SIG-M5 treated with dmso at 0.1 percent for 504 hours (cell line): ENCODE measurements at regions not wholly inside any gene's neighbourhood (a gene's known extent, or its start where the extent isn't known, plus 50 kb on each side); places are given as distances from the start of the nearest gene placed in this dataset.

ENCODE experiments used
- DNase-seq: peaks from one replicate; lab custom pipeline; 2025; ENCODE audit not compliant: unreplicated experiment; lab: John Stamatoyannopoulos, UW

DNA sequence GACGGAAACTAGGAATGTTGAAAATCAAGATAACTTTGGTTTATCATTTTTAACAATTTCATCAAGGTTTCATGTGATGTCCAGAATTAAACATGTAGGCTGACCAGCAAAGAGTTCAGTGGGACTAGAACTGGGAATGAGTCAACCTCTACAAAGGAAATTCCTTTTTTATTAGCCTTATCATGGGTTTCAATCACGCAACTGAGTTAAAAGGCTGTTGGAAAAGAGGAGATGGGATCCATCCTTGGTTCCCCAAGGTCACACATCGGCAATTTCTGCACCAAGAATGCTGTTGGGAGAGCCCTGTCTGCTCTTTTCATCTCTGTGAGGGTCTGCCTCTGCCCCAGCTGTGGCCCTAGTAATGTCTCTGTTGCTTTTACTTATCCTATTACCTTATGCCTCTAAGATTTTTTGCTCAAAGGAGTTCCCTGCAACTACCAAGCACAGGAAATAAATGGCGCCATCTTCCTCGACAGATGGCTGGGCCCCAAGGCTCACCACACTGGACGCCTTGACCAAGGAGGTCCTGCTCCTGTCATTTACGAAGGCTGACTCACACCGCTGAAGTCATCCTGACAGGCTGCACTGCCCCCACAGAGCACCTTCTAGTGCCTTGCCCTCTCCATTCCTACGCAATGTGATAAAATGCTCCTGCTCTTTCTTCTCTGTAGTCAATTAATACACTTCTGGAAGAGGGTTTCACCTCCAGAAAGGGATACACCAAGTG, 367.4 kb downstream of the GXYLT1 start:
- DNase-seq = no peak

DNA sequence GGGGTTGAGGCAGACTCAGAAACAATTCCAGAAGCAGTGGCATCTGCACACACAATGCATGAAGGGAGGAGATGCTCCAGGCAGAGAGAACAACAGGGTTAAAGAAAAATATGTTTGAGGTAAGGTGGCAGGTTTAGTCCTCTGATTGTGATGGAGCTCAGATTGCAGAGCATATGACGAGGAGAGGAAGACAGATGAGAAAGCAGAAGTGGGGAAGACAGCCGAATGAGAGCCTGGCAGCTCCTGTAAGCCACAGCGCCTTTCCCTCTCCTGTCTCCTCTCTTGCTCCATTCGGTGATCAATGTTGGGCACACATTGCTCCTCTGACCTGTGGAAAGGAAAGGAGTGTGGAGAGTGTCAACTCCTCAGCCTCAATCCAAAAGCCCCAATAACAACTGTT, 372.2 kb downstream of the GXYLT1 start:
- no peak for DNase-seq

DNA sequence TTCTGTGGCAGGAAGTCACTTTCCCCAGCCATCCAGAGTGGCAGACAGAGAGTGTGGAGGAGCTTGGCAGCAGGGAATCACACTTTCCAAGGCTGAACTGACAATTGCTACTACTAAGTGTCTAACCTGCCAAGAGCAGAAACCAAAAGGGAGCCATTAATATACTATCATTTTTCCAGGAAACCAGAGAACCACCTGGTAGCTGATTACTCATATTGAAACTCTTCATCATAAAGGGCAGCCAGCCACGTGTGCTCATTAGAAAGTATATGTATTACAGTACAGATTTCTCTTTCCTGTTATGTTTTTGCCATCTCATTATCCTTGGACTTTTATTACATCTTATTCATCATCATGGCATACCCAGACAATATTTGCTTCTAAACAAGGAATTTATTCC, 374.9 kb downstream of the GXYLT1 start:
- no peak for DNase-seq

DNA sequence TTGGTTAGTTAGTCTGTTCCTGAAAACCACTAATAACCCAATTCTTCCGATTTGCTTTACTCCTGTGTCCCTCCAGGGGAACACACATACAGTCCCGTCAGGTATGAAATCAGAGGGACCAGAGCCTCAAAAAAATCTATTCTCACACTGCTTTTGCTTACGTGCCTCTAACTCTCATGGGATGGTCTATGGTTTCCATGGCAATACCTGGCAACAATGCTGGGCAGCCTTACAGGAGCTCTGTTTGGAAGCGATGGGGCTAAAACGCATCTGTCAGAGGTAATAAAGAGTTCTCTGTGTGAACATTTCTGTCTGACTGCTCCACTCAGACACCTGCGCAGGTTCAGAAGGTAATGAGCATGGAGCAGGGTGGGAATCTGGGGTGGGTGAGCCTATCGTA, 376.2 kb downstream of the GXYLT1 start:
- no peak for DNase-seq

DNA sequence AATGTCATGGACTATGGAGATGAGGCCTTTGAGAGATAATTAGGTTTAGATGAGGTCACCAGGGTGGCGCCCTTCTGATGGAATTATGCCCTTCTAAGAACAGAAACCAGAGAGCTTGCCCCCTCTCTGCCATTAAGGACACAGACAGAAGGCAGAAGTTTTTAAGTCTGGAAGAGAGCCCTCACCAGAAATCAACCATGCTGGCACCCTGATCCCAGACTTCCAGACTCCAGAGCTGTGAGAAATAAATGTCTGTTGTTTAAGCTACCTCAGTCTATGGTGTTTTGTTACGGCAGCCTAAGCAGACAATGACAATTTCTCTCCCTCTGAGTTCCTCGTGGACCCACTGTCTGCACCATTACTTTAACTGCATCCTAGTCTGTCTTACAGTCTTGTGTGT, 382.0 kb downstream of the GXYLT1 start:
- no peak for DNase-seq

DNA sequence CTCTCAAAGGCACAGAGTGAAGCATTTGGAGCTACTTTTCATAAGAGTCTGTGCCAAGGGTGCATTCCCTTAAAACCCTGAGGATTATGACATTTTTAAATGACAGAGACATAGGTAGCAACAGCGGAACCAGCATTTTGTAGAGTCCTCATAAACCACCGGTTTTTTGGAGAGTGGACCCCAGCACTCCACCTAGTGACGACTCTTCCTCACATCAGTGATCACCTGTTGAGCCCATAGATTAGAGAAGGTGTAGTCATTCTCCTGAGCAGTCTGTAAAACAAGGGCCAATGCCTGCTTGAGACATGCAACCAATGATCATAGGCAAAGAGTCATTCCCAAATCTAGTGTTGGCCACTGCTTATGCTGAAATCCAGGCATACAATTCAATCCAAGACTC, 399.1 kb downstream of the GXYLT1 start:
- DNase-seq = no peak

DNA sequence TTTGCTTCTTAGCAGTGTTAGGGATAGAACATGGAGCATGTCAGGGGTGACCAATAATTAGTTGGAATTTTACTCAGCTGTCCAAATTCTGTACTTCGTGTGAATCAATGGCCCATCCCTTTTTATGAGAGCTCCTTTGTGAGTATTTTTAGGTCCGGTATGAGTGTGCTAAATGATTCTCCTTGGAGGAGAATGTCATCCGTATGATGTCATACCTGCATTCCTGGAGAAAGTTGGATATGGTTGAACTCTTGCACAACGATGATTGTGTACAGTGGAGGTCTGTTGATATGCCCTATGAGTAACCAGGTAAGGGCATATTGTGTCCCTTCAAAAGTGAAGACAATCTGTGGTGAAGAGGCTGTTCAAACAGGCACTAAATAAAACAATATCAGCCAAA, 400.8 kb downstream of the GXYLT1 start:
- no peak for DNase-seq

DNA sequence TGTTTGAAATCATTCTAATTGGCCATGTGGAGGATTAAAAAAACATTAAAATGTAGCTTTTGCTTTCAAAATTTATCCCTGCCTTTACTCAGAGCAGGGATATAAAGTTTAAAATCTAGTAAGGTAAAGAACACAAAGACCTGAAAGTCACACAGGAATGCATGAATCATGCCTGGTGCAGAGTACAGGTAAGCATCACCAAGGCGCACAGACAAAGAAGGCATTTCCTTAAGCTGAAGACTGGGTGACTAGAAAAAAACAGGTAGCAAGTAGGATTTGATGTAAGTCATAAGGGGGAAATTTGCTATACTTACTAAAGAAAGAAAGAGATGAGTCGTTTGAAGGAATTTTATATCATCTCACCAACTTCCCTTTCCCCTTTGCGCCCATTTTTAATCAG, 405.6 kb downstream of the GXYLT1 start:
- no peak for DNase-seq

DNA sequence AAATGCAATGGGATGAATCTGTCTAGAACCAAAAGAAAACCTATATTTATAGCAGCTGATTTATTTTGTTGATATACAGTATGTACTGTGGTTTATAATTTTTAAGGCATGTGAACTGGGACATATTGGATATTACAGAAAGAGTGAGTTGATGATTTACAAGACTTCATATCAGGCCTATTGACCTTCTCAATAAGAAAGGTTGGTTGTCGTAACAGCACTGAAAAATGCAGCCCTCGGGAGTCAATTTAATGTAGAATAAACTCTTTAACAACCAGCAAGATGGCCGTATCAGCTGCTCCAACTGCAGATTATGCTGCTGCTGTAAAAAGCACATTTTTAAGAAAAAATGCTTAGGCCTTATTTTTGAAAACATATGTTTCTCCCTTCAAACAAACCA, 407.3 kb downstream of the GXYLT1 start:
- no peak for DNase-seq

DNA sequence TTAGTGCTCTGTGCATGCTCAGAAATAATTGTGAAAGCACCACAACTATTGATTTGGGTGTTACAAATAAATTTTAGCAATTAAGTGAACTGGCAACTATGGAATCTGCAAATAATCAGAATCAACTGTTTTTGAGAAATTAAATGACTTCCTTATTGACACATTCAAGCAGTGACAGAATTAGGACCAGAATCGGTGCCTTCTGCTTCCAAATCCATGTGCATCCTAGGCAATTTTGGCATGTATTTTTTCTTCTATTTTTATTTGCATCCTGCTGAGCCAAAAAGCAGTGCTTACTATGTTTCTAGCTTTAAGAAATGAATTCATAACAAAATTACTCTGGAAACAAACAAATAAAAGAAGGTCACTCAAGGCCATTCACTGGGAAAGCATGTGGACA, 408.2 kb downstream of the GXYLT1 start:
- no peak for DNase-seq

DNA sequence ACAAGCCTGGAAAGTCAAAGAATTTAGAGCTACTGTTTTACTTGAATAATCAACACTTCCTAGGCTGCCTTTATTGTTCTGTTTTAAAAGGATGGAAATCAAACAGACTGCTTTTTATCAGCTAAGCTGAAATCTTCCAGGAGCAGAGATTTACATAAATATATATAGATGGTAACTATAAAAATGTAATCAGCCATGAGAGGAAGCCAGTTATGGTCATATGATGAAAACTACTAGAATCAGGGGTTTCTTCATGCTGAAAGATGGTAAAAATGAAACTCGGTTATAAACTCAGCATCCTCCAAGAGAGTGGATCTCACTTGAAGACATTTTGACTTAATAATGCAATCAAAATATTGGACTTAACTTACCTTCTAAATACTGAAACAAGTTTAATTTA, 413.0 kb downstream of the GXYLT1 start:
- no peak for DNase-seq

DNA sequence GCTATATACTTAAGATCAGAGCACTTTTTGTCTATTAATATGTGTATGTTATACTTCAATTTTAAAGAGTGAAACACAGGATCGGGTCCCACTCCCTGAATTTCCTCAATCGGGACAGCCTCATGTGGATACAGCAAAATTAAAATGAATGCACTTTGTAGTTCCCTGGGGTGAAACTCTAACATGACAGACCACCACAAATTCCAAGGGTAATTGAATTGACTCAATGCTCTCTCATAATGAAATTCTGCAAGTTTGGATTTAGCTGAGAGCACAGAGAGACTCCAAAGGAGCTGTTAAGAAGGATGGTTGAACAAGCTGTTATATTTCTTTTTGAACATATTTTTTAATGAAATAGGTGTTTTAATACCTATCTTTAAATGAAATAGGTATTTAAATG, 413.6 kb downstream of the GXYLT1 start:
- no peak for DNase-seq

DNA sequence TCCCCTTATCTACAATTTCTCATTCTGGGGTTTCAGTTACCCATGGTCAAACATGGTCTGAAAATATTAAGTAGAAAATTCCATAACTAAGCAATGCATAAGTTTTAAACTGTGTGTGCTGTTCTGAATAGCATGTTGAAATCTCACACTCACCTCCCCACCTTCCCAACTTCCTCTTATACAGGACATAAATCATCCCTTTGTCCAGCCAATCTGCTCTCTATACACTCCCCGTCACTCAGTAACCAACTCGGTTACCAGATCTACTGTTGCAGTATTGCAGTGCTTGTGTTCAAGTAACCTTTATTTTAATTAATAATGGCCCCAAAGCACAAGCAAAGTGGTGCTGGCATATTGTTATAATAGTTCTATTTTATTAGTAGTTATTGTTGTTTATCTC, 420.5 kb downstream of the GXYLT1 start:
- no peak for DNase-seq

DNA sequence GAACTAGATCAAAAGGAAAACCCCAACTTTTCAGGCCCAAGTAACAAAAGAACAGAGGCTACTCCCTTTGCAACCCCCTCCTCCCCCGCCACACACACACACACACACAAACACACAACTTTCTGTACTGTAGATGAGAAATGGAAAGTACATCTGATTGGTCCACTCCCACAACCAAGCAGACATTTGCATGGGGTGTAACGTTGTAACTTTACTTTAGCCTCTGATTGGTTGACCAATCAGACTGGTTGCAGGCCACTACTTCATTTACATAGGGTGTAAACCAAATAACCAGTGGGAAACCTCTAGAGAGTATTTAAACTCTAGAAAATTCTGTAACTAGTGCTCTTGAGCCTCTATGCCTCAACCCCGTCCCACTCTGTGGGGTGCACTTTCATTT, 425.5 kb downstream of the GXYLT1 start:
- DNase-seq = no peak

DNA sequence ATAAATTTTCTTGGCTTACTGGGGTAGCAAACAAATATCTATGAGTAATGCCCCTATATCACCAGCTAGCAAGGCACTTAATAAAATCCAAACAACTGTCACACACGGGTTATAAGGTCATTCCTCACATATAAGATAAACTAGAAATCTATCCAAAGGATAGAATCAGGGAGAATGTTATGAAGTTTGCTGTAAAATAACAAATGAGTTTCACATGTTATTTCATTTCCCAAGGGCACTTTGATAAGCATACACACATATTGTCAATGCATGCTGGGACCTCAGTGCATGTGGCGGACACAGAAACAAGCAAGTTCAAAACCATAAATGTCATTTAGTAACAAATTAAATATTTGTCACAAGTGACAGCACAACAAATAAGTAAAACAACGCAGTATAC, 429.4 kb downstream of the GXYLT1 start:
- no peak for DNase-seq

DNA sequence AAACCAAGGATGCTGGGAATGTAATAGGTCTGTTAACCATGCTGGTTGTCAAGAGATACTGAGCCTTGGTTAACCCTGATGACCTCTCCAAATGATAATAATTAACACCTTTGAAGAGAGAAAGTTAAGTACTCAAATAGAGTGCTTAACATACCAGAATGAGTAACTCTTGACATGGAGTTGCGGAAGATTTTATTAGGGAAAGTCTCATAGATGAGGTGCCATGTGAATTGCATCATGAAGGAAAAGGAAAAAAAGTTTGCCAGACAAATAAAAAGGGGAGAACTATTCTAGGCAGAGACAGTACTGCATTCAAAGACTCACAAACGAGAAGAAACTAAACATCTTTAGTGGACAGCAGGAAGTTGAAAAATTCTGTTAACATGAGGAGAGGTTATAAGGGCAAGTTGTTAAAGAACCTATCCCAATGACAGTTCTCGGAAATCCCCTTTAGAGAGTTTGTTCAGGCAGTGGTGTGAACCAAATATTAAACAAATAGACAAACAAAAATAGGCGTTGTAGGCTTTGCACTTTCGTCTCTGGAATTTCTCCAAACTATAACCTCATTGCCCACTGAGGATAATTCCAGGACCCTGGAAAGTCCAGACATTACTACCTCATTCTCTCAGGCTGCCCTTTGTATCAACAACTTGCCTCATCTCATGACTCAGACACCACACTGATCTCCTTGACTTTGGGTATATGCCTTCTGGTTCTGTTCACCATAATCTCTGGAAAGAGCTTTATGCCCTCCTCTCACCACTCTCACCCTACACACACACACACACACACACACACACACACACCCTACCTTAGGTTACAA, 435.0 kb downstream of the GXYLT1 start:
- no peak for DNase-seq

DNA sequence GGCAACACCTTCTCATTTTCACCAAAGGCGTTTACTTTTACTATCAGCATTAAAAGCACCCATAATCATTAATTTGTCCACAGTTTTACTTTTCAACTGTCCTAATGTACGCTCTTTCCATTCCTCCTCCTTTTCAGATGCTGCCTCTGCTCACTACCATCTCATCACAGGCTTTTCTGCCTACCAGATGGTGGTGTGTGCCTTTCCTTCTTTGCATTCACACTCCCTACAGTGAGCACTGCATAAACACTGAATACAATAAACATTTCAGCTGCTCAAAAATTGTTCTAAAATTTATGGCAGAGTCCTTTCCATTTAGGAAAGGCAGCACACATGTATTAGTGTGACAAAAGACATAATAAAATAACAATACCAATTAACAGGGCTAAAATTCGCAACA, 435.7 kb downstream of the GXYLT1 start:
- DNase-seq = no peak

DNA sequence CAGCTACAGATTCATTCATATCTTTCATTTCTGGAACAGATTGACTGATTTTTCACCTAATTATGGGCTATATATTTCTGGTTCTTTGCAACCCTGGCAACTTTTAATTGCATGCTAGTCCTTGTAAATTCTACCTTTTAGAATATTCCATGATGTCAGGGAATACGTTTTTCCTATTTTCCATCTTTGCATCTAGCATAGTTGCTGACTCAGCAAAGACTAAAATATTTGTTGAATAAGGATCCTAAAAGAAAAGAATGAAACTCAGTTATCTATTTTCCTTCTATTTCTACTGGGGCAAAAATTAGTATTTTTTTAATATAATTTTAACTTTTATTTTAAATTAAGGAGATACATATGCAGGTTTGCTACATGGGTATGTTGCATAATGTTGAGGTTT, 438.3 kb downstream of the GXYLT1 start:
- no peak for DNase-seq

DNA sequence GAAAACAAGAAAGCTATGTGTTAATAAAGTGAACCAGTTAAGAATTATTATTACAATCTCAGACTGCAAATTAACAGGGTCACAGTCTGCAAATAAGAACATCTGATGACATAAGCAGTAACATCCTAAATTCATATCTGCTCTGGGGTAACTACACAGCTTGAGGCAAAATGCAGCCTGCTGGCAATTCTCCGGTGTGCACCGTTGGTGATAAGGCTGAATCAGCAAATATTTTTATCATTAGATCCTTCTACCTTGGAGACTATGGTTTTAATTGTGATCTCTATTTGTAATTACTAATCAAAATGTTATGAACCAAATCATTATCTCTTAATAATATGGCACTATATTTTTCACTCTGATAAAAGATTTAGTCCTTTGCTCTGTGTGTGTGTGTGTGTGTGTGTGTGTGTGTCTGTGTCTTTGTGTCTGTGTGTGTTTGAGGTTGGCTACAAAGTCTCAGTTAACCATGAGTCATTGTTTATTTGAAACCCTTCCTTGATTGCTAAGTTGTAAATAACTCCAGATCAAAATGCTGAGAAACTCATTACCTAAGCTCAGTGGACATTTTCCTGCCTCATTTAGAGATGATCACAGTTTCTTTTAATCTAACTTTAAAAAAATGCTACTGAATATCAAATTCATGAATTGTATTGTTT, 442.6 kb downstream of the GXYLT1 start:
- DNase-seq = no peak

DNA sequence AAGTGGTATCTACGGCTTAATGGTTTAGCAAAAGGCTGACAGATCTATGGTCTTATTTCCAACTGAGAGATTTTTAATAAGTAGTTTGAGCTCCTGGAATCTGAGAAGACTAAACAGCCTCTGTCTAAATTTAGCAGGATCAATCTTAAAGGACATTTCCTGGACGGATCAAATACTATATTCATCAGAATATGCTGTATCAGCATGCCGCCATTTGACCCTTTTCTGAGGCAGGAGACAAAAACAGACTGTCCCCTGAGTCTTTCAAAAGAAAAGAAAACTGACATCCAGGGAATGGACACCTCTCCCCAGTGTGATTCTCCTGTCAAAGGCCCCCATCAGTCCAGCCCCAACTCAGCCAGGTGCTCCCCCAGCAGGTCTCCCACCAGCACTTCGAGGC, 443.7 kb downstream of the GXYLT1 start:
- DNase-seq = no peak

DNA sequence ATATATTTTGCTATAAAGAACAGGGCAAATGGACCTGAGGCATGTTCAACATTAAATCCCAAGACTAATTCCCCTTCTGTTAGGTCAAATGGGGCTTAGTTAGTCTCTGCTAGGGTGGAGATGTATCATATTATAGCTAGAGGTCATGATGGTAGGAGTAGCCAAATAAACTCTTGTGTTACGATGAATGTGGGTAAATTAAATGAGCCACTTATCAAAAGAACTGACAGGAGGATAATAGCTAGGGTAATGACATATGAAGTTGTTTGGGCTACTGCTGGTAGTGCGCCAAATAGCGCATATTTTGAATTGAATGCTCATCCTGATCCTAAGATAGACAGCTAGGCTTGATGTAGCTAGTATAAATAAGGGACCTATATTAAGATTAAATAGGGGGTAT, 445.0 kb downstream of the GXYLT1 start:
- no peak for DNase-seq

DNA sequence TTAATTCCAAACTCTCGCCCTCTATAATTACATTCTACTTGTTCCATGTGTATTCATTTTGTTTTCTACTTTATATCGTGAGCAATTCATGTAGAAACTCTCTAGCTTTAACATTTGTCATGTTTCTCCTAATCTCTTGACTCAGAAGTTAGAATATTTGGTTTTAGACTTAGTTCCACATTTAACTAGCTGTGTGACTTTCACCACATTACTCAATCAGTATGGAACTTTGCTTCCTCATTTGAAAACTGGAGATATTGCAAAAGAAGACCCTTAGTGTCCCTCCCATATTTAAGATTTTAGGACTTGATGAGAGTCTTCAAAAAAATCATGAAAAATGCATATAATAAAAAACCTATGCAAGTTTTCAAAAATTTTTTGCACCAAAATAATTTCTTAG, 447.5 kb downstream of the GXYLT1 start:
- DNase-seq = peak; percentile 88
